ENCODE measurements at regions not wholly inside any gene's neighbourhood (a gene's known extent, or its start where the extent isn't known, plus 50 kb on each side); places are given as distances from the start of the nearest gene placed in this dataset.

DNA sequence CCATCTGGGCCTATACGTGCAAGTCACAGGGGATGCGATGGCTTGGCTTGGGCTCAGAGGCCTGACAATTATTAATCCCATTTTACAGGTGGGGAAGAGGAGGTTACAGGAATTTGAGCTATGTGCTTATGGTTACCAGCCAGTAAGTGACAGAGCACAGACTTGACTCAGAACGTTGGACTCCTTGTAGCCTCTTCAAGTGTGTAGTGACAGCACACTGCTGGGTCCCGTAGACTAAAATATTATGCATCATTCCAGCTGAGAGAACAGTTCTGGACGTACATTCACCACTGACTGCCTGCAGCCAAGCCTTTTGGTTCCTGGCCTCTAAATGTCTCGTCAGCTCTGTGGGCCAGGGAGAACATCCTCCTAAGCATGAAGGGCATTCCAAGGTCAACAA lies 314.5 kb downstream of the GPAT3 start:
- no TSS peak for BruUV-seq (replicated peaks)
- Histone ChIP-seq H3F3A (ENCODE audit: insufficient read depth, low read depth) (peaks cover 10% of the 10 kb centered on the region), H4K20me1 (ENCODE audit: insufficient read depth) (no peaks in the 10 kb centered on the region), H3K4me2 (no peak overlapping the region), H3K9me2 (ENCODE audit: insufficient read depth) (no peaks in the 10 kb centered on the region), H3K4me1 (replicated peaks; ENCODE audit: insufficient read depth) (peaks cover 34% of the 10 kb centered on the region), H3K36me3 (ENCODE audit: low read depth) (no peaks in the 10 kb centered on the region), H3K27me3 (ENCODE audit: insufficient read depth, low read depth) (no peaks in the 10 kb centered on the region), H3K9me3 (ENCODE audit: insufficient read depth, low read depth) (no peaks in the 10 kb centered on the region), H3K79me2 (ENCODE audit: low read depth) (no peaks in the 10 kb centered on the region), H2AFZ (no peak overlapping the region), H3K27ac (no peak overlapping the region), H3K4me3 (no peak overlapping the region)
- DNase-seq = no peak
- TF ChIP-seq, protein P1, sequence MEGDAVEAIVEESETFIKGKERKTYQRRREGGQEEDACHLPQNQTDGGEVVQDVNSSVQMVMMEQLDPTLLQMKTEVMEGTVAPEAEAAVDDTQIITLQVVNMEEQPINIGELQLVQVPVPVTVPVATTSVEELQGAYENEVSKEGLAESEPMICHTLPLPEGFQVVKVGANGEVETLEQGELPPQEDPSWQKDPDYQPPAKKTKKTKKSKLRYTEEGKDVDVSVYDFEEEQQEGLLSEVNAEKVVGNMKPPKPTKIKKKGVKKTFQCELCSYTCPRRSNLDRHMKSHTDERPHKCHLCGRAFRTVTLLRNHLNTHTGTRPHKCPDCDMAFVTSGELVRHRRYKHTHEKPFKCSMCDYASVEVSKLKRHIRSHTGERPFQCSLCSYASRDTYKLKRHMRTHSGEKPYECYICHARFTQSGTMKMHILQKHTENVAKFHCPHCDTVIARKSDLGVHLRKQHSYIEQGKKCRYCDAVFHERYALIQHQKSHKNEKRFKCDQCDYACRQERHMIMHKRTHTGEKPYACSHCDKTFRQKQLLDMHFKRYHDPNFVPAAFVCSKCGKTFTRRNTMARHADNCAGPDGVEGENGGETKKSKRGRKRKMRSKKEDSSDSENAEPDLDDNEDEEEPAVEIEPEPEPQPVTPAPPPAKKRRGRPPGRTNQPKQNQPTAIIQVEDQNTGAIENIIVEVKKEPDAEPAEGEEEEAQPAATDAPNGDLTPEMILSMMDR (conservative IDR thresholded peaks at IDR 0.05) = no peak
- no peak for TF ChIP-seq EZH2 (IDR thresholded peaks at IDR 0.05; ENCODE audit: low read depth)
- intact Hi-C loops (cut with micrococcal nuclease; ENCODE audit: unreplicated experiment) = no loop called here
- ChIA-PET CTCF (no interaction called here), POLR2A (ENCODE audit: unreplicated experiment) (interaction anchor here (0.7 kb wide), 1 partner anchor 346 kb away, joined by 4 read pairs; no protein-coding TSS in a partner anchor)

DNA sequence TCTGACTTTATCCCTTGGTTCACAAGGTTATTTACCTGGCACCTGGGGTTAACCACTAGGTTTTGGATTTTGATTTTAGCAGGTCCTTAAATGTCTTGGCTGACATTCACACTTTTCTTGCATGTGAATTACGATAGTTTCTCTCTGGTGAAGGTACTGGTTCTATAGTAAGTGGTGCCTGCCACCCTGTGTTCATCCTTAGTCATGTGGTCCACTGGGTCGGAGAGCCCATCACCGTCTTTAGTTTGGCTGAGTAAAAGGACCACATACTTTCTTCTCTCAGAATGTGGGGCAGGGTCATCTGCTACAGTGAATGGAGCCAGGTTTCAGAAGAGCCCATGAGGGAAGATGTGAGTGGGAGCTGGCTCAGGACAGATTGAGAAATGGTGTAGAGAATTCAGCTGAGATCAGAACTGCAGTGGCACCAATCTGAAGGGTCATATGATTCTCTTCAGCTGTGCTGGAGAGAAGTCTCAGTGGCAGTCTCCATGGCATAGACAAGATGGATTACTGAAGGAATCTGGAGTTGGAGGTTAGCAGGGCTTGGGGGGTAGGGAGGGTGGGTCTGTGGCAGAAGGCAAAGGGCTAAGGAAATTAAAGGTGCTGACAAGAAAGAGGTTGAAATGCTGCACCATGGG lies 310.4 kb downstream of the GPAT3 start:
- TF ChIP-seq, protein P1 (conservative IDR thresholded peaks at IDR 0.05) = no peak
- no peak for TF ChIP-seq EZH2 (IDR thresholded peaks at IDR 0.05; ENCODE audit: low read depth)
- H3K9me2 ChIP-seq (ENCODE audit: insufficient read depth) = no peaks in the 10 kb centered on the region
- H3K36me3 ChIP-seq (ENCODE audit: low read depth) = no peaks in the 10 kb centered on the region
- H3K9me3 ChIP-seq (ENCODE audit: insufficient read depth, low read depth) = no peaks in the 10 kb centered on the region
- H3K27me3 ChIP-seq (ENCODE audit: insufficient read depth, low read depth) = no peaks in the 10 kb centered on the region
- BruUV-seq (replicated peaks) = no TSS peak
- DNase-seq = no peak
- H3K4me1 ChIP-seq (replicated peaks; ENCODE audit: insufficient read depth) = peaks cover 9% of the 10 kb centered on the region
- H2AFZ ChIP-seq = no peak overlapping the region
- H3K27ac ChIP-seq = no peak overlapping the region
- intact Hi-C loops (cut with micrococcal nuclease; ENCODE audit: unreplicated experiment) = no loop called here
- no peak overlapping the region for H3K4me2 ChIP-seq
- ChIA-PET CTCF (no interaction called here), POLR2A (ENCODE audit: unreplicated experiment) (no interaction called here)
- peaks cover 5% of the 10 kb centered on the region; the same call in 1 of the 2 replicates for H3F3A ChIP-seq (ENCODE audit: insufficient read depth, low read depth)
- H4K20me1 ChIP-seq (ENCODE audit: insufficient read depth) = no peaks in the 10 kb centered on the region
- H3K4me3 ChIP-seq = no peak overlapping the region
- H3K79me2 ChIP-seq (ENCODE audit: low read depth) = no peaks in the 10 kb centered on the region

DNA sequence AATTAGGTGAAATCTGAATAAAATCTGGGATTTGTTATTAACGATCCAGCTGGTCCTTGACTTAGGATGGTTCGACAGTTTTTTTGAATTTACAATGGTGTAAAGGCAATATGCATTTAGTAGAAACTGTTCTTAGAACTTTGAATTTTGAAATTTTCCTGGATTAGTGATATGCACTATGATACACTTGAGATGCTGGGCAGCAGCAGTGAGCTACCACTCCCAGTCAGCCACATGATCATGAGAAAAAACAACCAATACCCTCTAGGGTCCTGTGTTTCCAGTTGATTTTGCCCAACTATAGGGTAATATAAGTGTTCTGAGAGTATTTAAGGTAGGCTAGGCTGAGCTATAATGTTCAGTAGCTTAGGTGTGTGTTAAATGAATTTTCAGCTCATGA lies 303.7 kb downstream of the GPAT3 start:
- no TSS peak for BruUV-seq (replicated peaks)
- POLR2A ChIA-PET (ENCODE audit: unreplicated experiment) = no interaction called here
- no peaks in the 10 kb centered on the region for H3F3A ChIP-seq (ENCODE audit: insufficient read depth, low read depth)
- no peak overlapping the region for H3K27ac ChIP-seq
- intact Hi-C loops (cut with micrococcal nuclease; ENCODE audit: unreplicated experiment) = no loop called here
- no peaks in the 10 kb centered on the region for H3K36me3 ChIP-seq (ENCODE audit: low read depth)
- no peak overlapping the region for H3K4me3 ChIP-seq
- H3K9me2 ChIP-seq (ENCODE audit: insufficient read depth) = no peaks in the 10 kb centered on the region
- no peak overlapping the region for H3K4me2 ChIP-seq
- H3K9me3 ChIP-seq (ENCODE audit: insufficient read depth, low read depth) = no peaks in the 10 kb centered on the region
- TF ChIP-seq, protein P1 (conservative IDR thresholded peaks at IDR 0.05) = no peak
- TF ChIP-seq EZH2 (IDR thresholded peaks at IDR 0.05; ENCODE audit: low read depth) = no peak
- CTCF ChIA-PET = no interaction called here
- H3K4me1 ChIP-seq (replicated peaks; ENCODE audit: insufficient read depth) = no peaks in the 10 kb centered on the region
- no peak overlapping the region for H2AFZ ChIP-seq
- H3K27me3 ChIP-seq (ENCODE audit: insufficient read depth, low read depth) = no peaks in the 10 kb centered on the region
- H3K79me2 ChIP-seq (ENCODE audit: low read depth) = no peaks in the 10 kb centered on the region
- DNase-seq = no peak
- H4K20me1 ChIP-seq (ENCODE audit: insufficient read depth) = no peaks in the 10 kb centered on the region
